Thymus (tissue), 11 donors: ENCODE measurements at regions not wholly inside any gene's neighbourhood (a gene's known extent, or its start where the extent isn't known, plus 50 kb on each side); places are given as distances from the start of the nearest gene placed in this dataset.

Source experiments
- DNase-seq, 9 donors: peaks; one replicate each; pipeline ENCODE4 v3.0.0-alpha.2; 2013; ENCODE audit warnings: low spot score in 9 of 9, low read depth in 6 of 9, missing footprints in 1 of 9
- H3K27ac ChIP-seq, 2 donors: one replicate each; pipeline ENCODE4 v1.5.1; 2013; ENCODE audit warnings: control low read depth in 1 of 2, low read depth in 1 of 2, low read length in 1 of 2, mild to moderate bottlenecking in 1 of 2, moderate library complexity in 1 of 2
- H3K27me3 ChIP-seq, 2 donors: one replicate each; pipeline ENCODE4 v1.5.1; 2013; ENCODE audit warnings: low read length in 1 of 2; ENCODE audit not compliant: control insufficient read depth in 2 of 2, insufficient read depth in 1 of 2
- H3K36me3 ChIP-seq, 2 donors: one replicate each; pipeline ENCODE4 v1.5.1; 2013; ENCODE audit warnings: low read length in 1 of 2, mild to moderate bottlenecking in 1 of 2, moderate library complexity in 1 of 2; ENCODE audit not compliant: control insufficient read depth in 2 of 2, insufficient read depth in 2 of 2
- H3K4me1 ChIP-seq, 2 donors: one replicate each; pipeline ENCODE4 v1.5.1; 2013; ENCODE audit warnings: low read length in 2 of 2; ENCODE audit not compliant: control insufficient read depth in 2 of 2, insufficient read depth in 2 of 2
- H3K4me3 ChIP-seq, 2 donors: one replicate each; pipeline ENCODE4 v1.5.1; 2013; ENCODE audit warnings: low read length in 2 of 2, control low read depth in 1 of 2, mild to moderate bottlenecking in 1 of 2
- H3K9me3 ChIP-seq, 2 donors: one replicate each; pipeline ENCODE4 v1.5.1; 2013; ENCODE audit warnings: low read length in 1 of 2, mild to moderate bottlenecking in 1 of 2; ENCODE audit not compliant: control insufficient read depth in 2 of 2, insufficient read depth in 1 of 2
- WGBS: extraction: QIAGEN DNeasy Blood & Tissue Kit; methylation state at CpG from one replicate; pipeline ENCODE4 v1.1.7; 2013; 5-methylcytosine and 5-hydroxymethylcytosine counted together
- donor health status: healthy.

GRCh38 chr12:115011703-115012102 lies 327.7 kb upstream of the TBX3 start:
- no peak overlapping the region for H3K4me3 ChIP-seq
- no peaks in the 10 kb centered on the region for H3K27me3 ChIP-seq
- no peaks in the 10 kb centered on the region for H3K4me1 ChIP-seq
- WGBS, result 82% methylated on average over 3 of the region's 3 CpGs
- H3K36me3 ChIP-seq, result no peaks in the 10 kb centered on the region
- H3K27ac ChIP-seq, result no peak overlapping the region
- no peak for DNase-seq
- H3K9me3 ChIP-seq, result no peaks in the 10 kb centered on the region

GRCh38 chr12:115010324-115010995 lies 326.5 kb upstream of the TBX3 start:
- Histone ChIP-seq H3K4me3 (no peak overlapping the region), H3K9me3 (no peaks in the 10 kb centered on the region), H3K36me3 (no peaks in the 10 kb centered on the region), H3K27me3 (no peaks in the 10 kb centered on the region), H3K4me1 (no peaks in the 10 kb centered on the region), H3K27ac (no peak overlapping the region)
- no peak for DNase-seq
- WGBS, result 98% methylated on average over 5 of the region's 5 CpGs

GRCh38 chr12:115008929-115009328 lies 325.0 kb upstream of the TBX3 start:
- no peak for DNase-seq
- no peaks in the 10 kb centered on the region for H3K27me3 ChIP-seq

DNA sequence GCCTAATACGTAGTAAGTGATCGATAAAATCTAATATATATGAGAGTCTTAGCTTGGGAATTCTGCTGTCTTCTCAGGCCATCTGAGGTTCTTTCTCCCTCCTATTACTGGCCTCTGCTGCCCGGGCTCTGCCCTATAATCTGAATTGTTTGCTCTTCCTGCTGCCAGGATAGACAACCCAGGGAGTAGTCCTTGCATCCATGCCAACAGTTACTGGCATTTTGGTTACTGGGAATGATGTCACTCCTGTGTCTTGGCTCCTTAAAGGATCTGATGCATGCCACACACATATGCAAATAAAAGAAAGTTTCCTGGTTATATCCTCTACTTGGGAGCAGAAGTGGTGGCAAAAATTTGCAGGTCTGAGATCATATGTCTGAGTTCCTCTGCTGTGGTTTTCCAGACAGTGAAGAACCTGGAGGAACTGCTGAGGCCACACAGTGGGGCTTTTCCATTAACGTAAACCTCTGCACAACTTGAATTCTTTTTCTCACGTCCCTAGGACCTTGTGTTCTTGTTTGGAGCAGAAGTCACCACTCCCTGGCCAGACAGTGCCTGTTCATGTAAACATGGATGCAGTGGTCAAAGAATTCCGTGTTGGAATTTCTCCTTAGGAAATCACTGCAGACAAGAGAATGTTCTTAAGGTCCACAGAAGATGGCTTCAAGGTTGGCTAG lies 320.6 kb upstream of the TBX3 start:
- Histone ChIP-seq H3K9me3 (no peaks in the 10 kb centered on the region), H3K4me3 (no peak overlapping the region), H3K27me3 (no peaks in the 10 kb centered on the region), H3K27ac (no peak overlapping the region), H3K36me3 (no peaks in the 10 kb centered on the region), H3K4me1 (no peaks in the 10 kb centered on the region)
- WGBS, result 79% methylated on average over 6 of the region's 6 CpGs
- no peak for DNase-seq

More at GRCh38 chr12:115008929-115009328, 325.0 kb upstream of the TBX3 start:
- H3K27ac ChIP-seq, result no peak overlapping the region
- 59% methylated on average over 3 of the region's 3 CpGs for WGBS
- no peak overlapping the region for H3K4me3 ChIP-seq
- no peaks in the 10 kb centered on the region for H3K36me3 ChIP-seq
- no peaks in the 10 kb centered on the region for H3K9me3 ChIP-seq
- H3K4me1 ChIP-seq, result no peaks in the 10 kb centered on the region

DNA sequence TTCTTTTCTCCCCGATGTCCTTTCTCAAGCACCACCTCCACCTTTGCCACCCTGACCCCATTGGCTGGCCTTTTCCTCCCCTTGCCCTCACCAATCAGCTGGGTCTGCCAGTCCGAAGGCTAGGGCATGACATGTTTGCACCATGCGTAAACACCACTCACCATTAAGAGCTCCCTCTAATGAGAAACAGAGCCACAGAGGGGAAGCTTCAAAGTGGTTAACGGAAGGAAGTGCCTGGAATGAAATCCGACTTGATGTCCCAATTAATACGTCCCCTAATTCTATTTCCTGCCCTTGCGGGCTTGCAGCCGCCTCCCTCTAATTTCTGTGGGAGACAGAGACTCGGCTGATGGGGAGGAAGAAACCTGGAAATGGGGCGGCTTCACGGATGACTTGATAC lies 318.5 kb upstream of the TBX3 start:
- H3K4me1 ChIP-seq, result no peaks in the 10 kb centered on the region
- H3K27me3 ChIP-seq, result no peaks in the 10 kb centered on the region
- no peaks in the 10 kb centered on the region for H3K36me3 ChIP-seq
- DNase-seq, result no peak
- H3K4me3 ChIP-seq, result no peak overlapping the region
- H3K9me3 ChIP-seq, result no peaks in the 10 kb centered on the region
- no peak overlapping the region for H3K27ac ChIP-seq
- WGBS, result 44% methylated on average over 11 of the region's 11 CpGs

DNA sequence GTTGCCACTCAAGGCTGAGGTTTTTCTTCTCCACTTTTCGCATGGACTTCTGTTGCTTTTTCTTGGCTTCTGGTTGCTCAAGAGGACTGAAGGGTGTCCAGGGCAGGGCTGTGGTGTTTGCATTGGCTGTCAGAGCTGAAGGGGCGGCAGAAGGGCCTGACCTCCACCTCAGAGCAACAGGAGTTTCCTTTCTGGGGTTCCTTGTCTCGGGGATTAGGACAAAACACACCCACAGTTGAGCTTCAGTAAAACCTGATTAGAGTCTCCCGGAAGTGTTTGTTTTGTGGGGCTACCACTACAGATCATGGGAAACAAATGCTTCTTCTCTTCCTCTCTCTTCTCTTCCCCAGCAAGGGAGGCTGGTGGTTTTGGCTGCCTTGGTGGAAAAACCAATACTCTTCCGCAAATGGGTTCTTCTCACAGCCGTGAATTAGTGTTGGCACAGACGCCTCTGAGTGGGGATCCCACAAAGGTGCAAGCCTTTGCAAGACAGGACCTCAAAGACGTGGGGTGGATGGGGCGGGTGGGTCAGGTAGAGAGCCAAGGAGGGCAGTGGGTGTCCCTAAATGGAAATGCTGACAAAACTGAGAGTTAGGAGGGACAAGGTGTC lies 317.7 kb upstream of the TBX3 start:
- H3K4me3 ChIP-seq, result no peak overlapping the region

GRCh38 chr12:115000038-115000437 lies 316.1 kb upstream of the TBX3 start:
- H3K9me3 ChIP-seq, result peaks cover 0 to 2% of the 10 kb centered on the region in 2 donors
- 79% methylated on average over 4 of the region's 4 CpGs for WGBS
- no peaks in the 10 kb centered on the region for H3K4me1 ChIP-seq
- DNase-seq, result no peak
- no peaks in the 10 kb centered on the region for H3K36me3 ChIP-seq
- H3K4me3 ChIP-seq, result no peak overlapping the region
- H3K27me3 ChIP-seq, result no peaks in the 10 kb centered on the region
- no peak overlapping the region for H3K27ac ChIP-seq

More for the DNA sequence above, 317.7 kb upstream of the TBX3 start:
- WGBS, result 66% methylated on average over 9 of the region's 9 CpGs
- no peak overlapping the region for H3K27ac ChIP-seq
- no peaks in the 10 kb centered on the region for H3K4me1 ChIP-seq
- H3K36me3 ChIP-seq, result no peaks in the 10 kb centered on the region
- no peaks in the 10 kb centered on the region for H3K9me3 ChIP-seq
- no peaks in the 10 kb centered on the region for H3K27me3 ChIP-seq
- DNase-seq, result no peak

DNA sequence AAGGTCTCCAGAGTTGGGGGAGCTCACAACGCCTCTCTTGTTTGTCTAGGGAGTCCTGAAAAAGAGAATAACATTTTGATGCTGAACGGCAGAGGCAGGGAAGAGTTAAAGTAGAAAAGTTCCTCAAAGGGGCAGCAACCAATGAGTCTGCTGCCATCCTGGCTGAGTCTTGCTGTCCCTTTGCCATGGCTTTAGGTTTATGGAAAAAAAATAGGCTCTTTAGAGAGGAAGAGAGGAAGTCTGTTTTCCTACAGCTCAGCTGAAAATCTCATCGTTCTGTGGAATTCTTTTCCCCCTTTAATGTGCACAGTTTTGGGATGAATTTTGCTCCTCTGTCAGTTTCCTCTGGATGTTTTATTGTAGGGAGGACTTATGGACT lies 314.8 kb upstream of the TBX3 start:
- 26% methylated on average over 3 of the region's 3 CpGs for WGBS
- H3K4me1 ChIP-seq, result no peaks in the 10 kb centered on the region
- H3K36me3 ChIP-seq, result no peaks in the 10 kb centered on the region
- H3K9me3 ChIP-seq, result peaks cover 0 to 2% of the 10 kb centered on the region in 2 donors
- DNase-seq, result no peak
- no peaks in the 10 kb centered on the region for H3K27me3 ChIP-seq
- no peak overlapping the region for H3K4me3 ChIP-seq
- H3K27ac ChIP-seq, result no peak overlapping the region

GRCh38 chr12:114998118-114998749 lies 314.3 kb upstream of the TBX3 start:
- no peaks in the 10 kb centered on the region for H3K4me1 ChIP-seq
- 72% methylated on average over 2 of the region's 2 CpGs for WGBS

More at GRCh38 chr12:114998118-114998749, 314.3 kb upstream of the TBX3 start:
- H3K4me3 ChIP-seq, result no peak overlapping the region
- peaks cover 0 to 2% of the 10 kb centered on the region in 2 donors for H3K9me3 ChIP-seq
- no peaks in the 10 kb centered on the region for H3K36me3 ChIP-seq
- no peak overlapping the region for H3K27ac ChIP-seq
- H3K27me3 ChIP-seq, result no peaks in the 10 kb centered on the region
- DNase-seq, result no peak
